ENCODE measurements at regions not wholly inside any gene's neighbourhood (a gene's known extent, or its start where the extent isn't known, plus 50 kb on each side); places are given as distances from the start of the nearest gene placed in this dataset.
A peak's percentile ranks its signal among the peaks of the same experiment; 100 is the strongest.
"Not testable (repeated sequence)": the region's sequence is repeated elsewhere in the genome, so short reads cannot be mapped to it uniquely, and the experiment has no call there.

- DNase-seq (ENCODE audit: low read depth, low spot score) = no peak
These were observed 1287.6 kb upstream of the ZEB2 start for GRCh38 chr2:145807554-145807953.

- no peak for DNase-seq (ENCODE audit: low read depth, low spot score)
These were observed 1286.6 kb upstream of the ZEB2 start for GRCh38 chr2:145806546-145806945.

- DNase-seq (ENCODE audit: low read depth, low spot score) = no peak
These were observed 1282.2 kb upstream of the ZEB2 start for GRCh38 chr2:145802133-145802532.

GRCh38 chr2:145801210-145801609 lies 1281.3 kb upstream of the ZEB2 start:
- no peak for DNase-seq (ENCODE audit: low read depth, low spot score)

GRCh38 chr2:145800151-145801091 lies 1280.5 kb upstream of the ZEB2 start:
- no peak for DNase-seq (ENCODE audit: low read depth, low spot score)

GRCh38 chr2:145799595-145800108 lies 1279.7 kb upstream of the ZEB2 start:
- DNase-seq (ENCODE audit: low read depth, low spot score) = no peak

GRCh38 chr2:145798419-145798818 lies 1278.5 kb upstream of the ZEB2 start:
- DNase-seq (ENCODE audit: low read depth, low spot score) = no peak

GRCh38 chr2:145797692-145798091 lies 1277.8 kb upstream of the ZEB2 start:
- no peak for DNase-seq (ENCODE audit: low read depth, low spot score)

GRCh38 chr2:145792745-145793144 lies 1272.8 kb upstream of the ZEB2 start:
- no peak for DNase-seq (ENCODE audit: low read depth, low spot score)

- DNase-seq (ENCODE audit: low read depth, low spot score) = no peak
These were observed 1269.7 kb upstream of the ZEB2 start for GRCh38 chr2:145789636-145790035.

GRCh38 chr2:145787597-145788361 lies 1267.9 kb upstream of the ZEB2 start:
- DNase-seq (ENCODE audit: low read depth, low spot score) = not testable (repeated sequence)

GRCh38 chr2:145782607-145783006 lies 1262.7 kb upstream of the ZEB2 start:
- not testable (repeated sequence) for DNase-seq (ENCODE audit: low read depth, low spot score)

GRCh38 chr2:145777914-145778313 lies 1258.0 kb upstream of the ZEB2 start:
- no peak for DNase-seq (ENCODE audit: low read depth, low spot score)

GRCh38 chr2:145777297-145777696 lies 1257.4 kb upstream of the ZEB2 start:
- no peak for DNase-seq (ENCODE audit: low read depth, low spot score)

GRCh38 chr2:145775591-145775990 lies 1255.7 kb upstream of the ZEB2 start:
- no peak for DNase-seq (ENCODE audit: low read depth, low spot score)

- DNase-seq (ENCODE audit: low read depth, low spot score) = no peak
These were observed 1251.6 kb upstream of the ZEB2 start for GRCh38 chr2:145771525-145771924.

- DNase-seq (ENCODE audit: low read depth, low spot score) = no peak
These were observed 1249.2 kb upstream of the ZEB2 start for GRCh38 chr2:145769011-145769716.

- DNase-seq (ENCODE audit: low read depth, low spot score) = no peak
These were observed 1246.0 kb upstream of the ZEB2 start for GRCh38 chr2:145765874-145766273.

- DNase-seq (ENCODE audit: low read depth, low spot score) = no peak
These were observed 1244.7 kb upstream of the ZEB2 start for GRCh38 chr2:145764631-145765030.

- DNase-seq (ENCODE audit: low read depth, low spot score) = peak; percentile 21
These were observed 1241.1 kb upstream of the ZEB2 start for GRCh38 chr2:145760781-145761649.

Measured in smooth muscle cell of the brain vasculature (primary cell).